GM19455 (cell line): ENCODE measurements at regions not wholly inside any gene's neighbourhood (a gene's known extent, or its start where the extent isn't known, plus 50 kb on each side); places are given as distances from the start of the nearest gene placed in this dataset.
"Not testable (repeated sequence)": the region's sequence is repeated elsewhere in the genome, so short reads cannot be mapped to it uniquely, and the experiment has no call there.

Experiments
- ATAC-seq: cut with Tn5 transposase; IDR thresholded peaks from one replicate; pipeline ENCODE4 v1.9.1; 2021; ENCODE audit not compliant: unreplicated experiment

- no peak for ATAC-seq
Measured at GRCh38 chr6:155582016-155582991, 126.7 kb upstream of the NOX3 start.

- ATAC-seq, result no peak
Measured at GRCh38 chr6:155580904-155581303, 125.3 kb upstream of the NOX3 start.

GRCh38 chr6:155578251-155578650 is 122.6 kb upstream of the NOX3 start:
- no peak for ATAC-seq

GRCh38 chr6:155561966-155562364 is 106.3 kb upstream of the NOX3 start:
- ATAC-seq, result no peak

- ATAC-seq, result no peak
Measured at GRCh38 chr6:155561257-155561965, 105.8 kb upstream of the NOX3 start.

- ATAC-seq, result no peak
Measured at GRCh38 chr6:155549928-155550327, 94.3 kb upstream of the NOX3 start.

- no peak for ATAC-seq
Measured at GRCh38 chr6:155549028-155549798, 93.6 kb upstream of the NOX3 start.

GRCh38 chr6:155548576-155548975 is 92.9 kb upstream of the NOX3 start:
- no peak for ATAC-seq

GRCh38 chr6:155544677-155545076 is 89.0 kb upstream of the NOX3 start:
- no peak for ATAC-seq

GRCh38 chr6:155543166-155543847 is 87.7 kb upstream of the NOX3 start:
- ATAC-seq, result no peak

- ATAC-seq, result no peak
Measured at GRCh38 chr6:155542036-155542435, 86.4 kb upstream of the NOX3 start.

GRCh38 chr6:155538708-155539390 is 83.2 kb upstream of the NOX3 start:
- ATAC-seq, result no peak

- ATAC-seq, result no peak
Measured at GRCh38 chr6:155534678-155535077, 79.0 kb upstream of the NOX3 start.

- no peak for ATAC-seq
Measured at GRCh38 chr6:155530219-155530834, 74.7 kb upstream of the NOX3 start.

- ATAC-seq, result not testable (repeated sequence)
Measured at GRCh38 chr6:155529814-155530213, 74.2 kb upstream of the NOX3 start.

- no peak for ATAC-seq
Measured at GRCh38 chr6:155528982-155529453, 73.4 kb upstream of the NOX3 start.

- ATAC-seq, result no peak
Measured at GRCh38 chr6:155528335-155528734, 72.7 kb upstream of the NOX3 start.

GRCh38 chr6:155527443-155527842 is 71.8 kb upstream of the NOX3 start:
- ATAC-seq, result no peak

GRCh38 chr6:155523821-155524651 is 68.4 kb upstream of the NOX3 start:
- no peak for ATAC-seq
